HFFc6 (cell line): ENCODE measurements at regions not wholly inside any gene's neighbourhood (a gene's known extent, or its start where the extent isn't known, plus 50 kb on each side); places are given as distances from the start of the nearest gene placed in this dataset.

Experiments
- DNase-seq: peaks from one replicate; pipeline ENCODE4 v3.0.0-alpha.2; 2018
- H3K27ac Mint-ChIP-seq: 2 replicates; pipeline ENCODE4 v1.8.0; 2020; ENCODE audit warnings: mild to moderate bottlenecking, mixed read lengths
- H3K27me3 Mint-ChIP-seq: 2 replicates; pipeline ENCODE4 v1.8.0; 2021; ENCODE audit warnings: mild to moderate bottlenecking, moderate library complexity, mixed read lengths; ENCODE audit not compliant: insufficient read depth
- H3K36me3 Mint-ChIP-seq: 2 replicates; pipeline ENCODE4 v1.8.0; 2021; ENCODE audit warnings: low read depth, mixed read lengths
- H3K4me1 Mint-ChIP-seq: 2 replicates; pipeline ENCODE4 v1.8.0; 2020; ENCODE audit warnings: low read depth, mixed read lengths
- H3K4me3 Mint-ChIP-seq: 2 replicates; pipeline ENCODE4 v1.8.0; 2020; ENCODE audit warnings: mild to moderate bottlenecking, moderate library complexity, mixed read lengths
- H3K9me3 Mint-ChIP-seq: 2 replicates; pipeline ENCODE4 v1.8.0; 2020; ENCODE audit warnings: mild to moderate bottlenecking, mixed read lengths
- TF ChIP-seq, protein P1 (sequence below): fragments of 200-600 bp; sonication (generic); IDR thresholded peaks from 2 replicates; pipeline ENCODE4 v1.5.0; 2021; ENCODE audit warnings: antibody characterized with exemption, mild to moderate bottlenecking

- H3K4me1 Mint-ChIP-seq: no peaks in the 10 kb centered on the region
- peaks cover 8% of the 10 kb centered on the region for H3K27me3 Mint-ChIP-seq
- H3K9me3 Mint-ChIP-seq: no peaks in the 10 kb centered on the region
- TF ChIP-seq, protein P1, sequence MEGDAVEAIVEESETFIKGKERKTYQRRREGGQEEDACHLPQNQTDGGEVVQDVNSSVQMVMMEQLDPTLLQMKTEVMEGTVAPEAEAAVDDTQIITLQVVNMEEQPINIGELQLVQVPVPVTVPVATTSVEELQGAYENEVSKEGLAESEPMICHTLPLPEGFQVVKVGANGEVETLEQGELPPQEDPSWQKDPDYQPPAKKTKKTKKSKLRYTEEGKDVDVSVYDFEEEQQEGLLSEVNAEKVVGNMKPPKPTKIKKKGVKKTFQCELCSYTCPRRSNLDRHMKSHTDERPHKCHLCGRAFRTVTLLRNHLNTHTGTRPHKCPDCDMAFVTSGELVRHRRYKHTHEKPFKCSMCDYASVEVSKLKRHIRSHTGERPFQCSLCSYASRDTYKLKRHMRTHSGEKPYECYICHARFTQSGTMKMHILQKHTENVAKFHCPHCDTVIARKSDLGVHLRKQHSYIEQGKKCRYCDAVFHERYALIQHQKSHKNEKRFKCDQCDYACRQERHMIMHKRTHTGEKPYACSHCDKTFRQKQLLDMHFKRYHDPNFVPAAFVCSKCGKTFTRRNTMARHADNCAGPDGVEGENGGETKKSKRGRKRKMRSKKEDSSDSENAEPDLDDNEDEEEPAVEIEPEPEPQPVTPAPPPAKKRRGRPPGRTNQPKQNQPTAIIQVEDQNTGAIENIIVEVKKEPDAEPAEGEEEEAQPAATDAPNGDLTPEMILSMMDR: no peak
- no peak overlapping the region for H3K27ac Mint-ChIP-seq
- H3K36me3 Mint-ChIP-seq: no peaks in the 10 kb centered on the region
- no peak for DNase-seq
- H3K4me3 Mint-ChIP-seq: no peak overlapping the region
Observed at GRCh38 chr5:56692359-56693219, 122.8 kb upstream of the MAP3K1 start.

DNA sequence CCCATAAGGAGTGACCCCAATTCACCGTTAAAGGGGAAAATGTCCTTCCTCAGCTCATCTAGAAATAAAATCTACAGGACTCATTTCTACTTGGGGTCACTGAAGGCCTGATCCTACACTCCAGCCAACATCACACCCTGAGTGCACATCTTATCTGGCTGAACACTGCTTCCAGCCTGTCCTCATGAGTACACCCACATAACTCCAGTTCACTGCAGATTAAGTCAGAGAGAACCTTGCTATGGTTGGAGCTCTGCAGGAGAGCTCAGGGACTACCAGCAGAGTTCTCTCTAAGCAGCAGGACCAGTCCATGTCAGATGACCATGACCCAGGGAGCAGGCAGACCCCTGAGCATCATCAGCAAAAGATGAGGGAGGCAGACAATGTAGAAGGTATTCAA, 126.9 kb upstream of the MAP3K1 start:
- Mint-ChIP-seq H3K4me1 (no peaks in the 10 kb centered on the region), H3K36me3 (no peaks in the 10 kb centered on the region), H3K27me3 (peaks cover 7% of the 10 kb centered on the region), H3K4me3 (no peak overlapping the region), H3K9me3 (no peaks in the 10 kb centered on the region), H3K27ac (no peak overlapping the region)
- TF ChIP-seq, protein P1: no peak
- no peak for DNase-seq

DNA sequence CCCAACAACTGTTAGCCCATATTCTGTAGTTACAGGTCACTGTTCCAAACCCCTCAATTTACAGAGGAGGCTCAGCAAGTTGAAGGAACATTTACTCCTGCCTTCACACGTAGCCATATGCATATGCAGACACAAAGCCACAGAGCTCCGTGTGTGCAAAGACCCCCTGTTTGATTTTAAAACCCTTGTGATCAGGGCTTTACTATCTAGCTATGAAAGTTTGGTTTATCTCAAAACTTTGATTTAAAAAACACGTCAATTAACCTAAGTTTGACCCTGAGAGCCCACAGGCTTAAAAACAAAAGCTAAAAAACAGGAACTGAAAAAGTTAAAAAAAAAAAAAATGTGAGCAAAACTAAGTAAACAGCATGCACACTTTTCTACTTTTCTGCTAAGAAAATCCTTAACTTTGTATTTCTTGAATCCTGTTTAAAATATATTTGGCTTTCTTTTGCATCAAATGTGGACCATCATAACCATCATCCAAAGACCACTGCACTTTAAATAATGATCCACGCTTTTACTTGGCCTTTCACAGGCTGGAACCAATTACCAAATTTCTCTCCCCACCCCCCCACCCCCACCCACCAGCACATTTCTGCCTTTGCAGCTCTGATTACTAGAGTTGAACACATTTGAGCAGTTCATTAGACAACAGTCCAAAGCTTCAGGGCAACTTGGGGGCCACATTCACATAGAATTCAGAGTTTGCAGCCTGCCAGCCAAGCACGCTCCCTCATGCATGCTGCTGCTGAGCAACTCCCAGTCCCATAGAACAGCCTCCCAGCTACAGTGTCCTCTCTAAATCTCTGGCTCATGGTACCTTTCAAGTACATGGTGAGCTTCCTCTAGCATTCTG, 128.8 kb upstream of the MAP3K1 start:
- no peak for DNase-seq
- H3K27ac Mint-ChIP-seq: no peak overlapping the region
- H3K9me3 Mint-ChIP-seq: no peaks in the 10 kb centered on the region
- no peaks in the 10 kb centered on the region for H3K36me3 Mint-ChIP-seq
- H3K4me3 Mint-ChIP-seq: no peak overlapping the region
- TF ChIP-seq, protein P1: no peak
- peaks cover 5% of the 10 kb centered on the region for H3K27me3 Mint-ChIP-seq
- no peaks in the 10 kb centered on the region for H3K4me1 Mint-ChIP-seq

- Mint-ChIP-seq H3K36me3 (no peaks in the 10 kb centered on the region), H3K4me1 (no peaks in the 10 kb centered on the region), H3K4me3 (no peak overlapping the region), H3K27me3 (peaks cover 3% of the 10 kb centered on the region), H3K27ac (no peak overlapping the region), H3K9me3 (no peaks in the 10 kb centered on the region)
- no peak for DNase-seq
- TF ChIP-seq, protein P1: no peak
Observed at GRCh38 chr5:56685503-56686217, 129.7 kb upstream of the MAP3K1 start.

DNA sequence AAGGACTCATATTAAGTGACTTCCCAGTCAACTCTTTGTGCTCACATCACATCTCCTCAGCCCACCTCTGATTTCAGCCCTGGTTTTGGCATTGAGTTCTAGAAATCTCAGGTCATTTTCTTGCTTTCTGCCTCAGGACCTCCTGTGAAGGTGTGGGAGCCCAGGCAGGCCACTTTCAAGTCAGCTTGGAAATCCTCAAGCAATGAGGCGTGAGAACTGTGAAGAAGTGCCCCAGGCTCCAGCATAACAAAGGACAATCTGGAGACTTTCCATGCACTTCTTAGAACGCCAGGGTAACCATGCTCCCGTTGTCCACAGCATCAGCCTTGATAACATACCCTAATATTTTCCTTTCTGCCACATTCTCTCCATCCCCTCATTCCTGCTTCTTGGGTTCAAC, 131.2 kb upstream of the MAP3K1 start:
- Mint-ChIP-seq H3K4me1 (no peaks in the 10 kb centered on the region), H3K27ac (no peak overlapping the region), H3K4me3 (no peak overlapping the region), H3K9me3 (no peaks in the 10 kb centered on the region), H3K27me3 (peaks cover 12% of the 10 kb centered on the region), H3K36me3 (no peaks in the 10 kb centered on the region)
- TF ChIP-seq, protein P1: no peak
- DNase-seq: no peak
